GM19035 (cell line): ENCODE measurements at regions not wholly inside any gene's neighbourhood (a gene's known extent, or its start where the extent isn't known, plus 50 kb on each side); places are given as distances from the start of the nearest gene placed in this dataset.
"Not testable (repeated sequence)": the region's sequence is repeated elsewhere in the genome, so short reads cannot be mapped to it uniquely, and the experiment has no call there.

Experiments used
- ATAC-seq: cut with Tn5 transposase; IDR thresholded peaks from one replicate; pipeline ENCODE4 v1.9.1; 2021; ENCODE audit not compliant: unreplicated experiment

GRCh38 chr15:58355382-58355971 lies 76.3 kb upstream of the LIPC start:
- ATAC-seq: no peak

- ATAC-seq: no peak
Measured at GRCh38 chr15:58355973-58356372, 75.8 kb upstream of the LIPC start.

DNA sequence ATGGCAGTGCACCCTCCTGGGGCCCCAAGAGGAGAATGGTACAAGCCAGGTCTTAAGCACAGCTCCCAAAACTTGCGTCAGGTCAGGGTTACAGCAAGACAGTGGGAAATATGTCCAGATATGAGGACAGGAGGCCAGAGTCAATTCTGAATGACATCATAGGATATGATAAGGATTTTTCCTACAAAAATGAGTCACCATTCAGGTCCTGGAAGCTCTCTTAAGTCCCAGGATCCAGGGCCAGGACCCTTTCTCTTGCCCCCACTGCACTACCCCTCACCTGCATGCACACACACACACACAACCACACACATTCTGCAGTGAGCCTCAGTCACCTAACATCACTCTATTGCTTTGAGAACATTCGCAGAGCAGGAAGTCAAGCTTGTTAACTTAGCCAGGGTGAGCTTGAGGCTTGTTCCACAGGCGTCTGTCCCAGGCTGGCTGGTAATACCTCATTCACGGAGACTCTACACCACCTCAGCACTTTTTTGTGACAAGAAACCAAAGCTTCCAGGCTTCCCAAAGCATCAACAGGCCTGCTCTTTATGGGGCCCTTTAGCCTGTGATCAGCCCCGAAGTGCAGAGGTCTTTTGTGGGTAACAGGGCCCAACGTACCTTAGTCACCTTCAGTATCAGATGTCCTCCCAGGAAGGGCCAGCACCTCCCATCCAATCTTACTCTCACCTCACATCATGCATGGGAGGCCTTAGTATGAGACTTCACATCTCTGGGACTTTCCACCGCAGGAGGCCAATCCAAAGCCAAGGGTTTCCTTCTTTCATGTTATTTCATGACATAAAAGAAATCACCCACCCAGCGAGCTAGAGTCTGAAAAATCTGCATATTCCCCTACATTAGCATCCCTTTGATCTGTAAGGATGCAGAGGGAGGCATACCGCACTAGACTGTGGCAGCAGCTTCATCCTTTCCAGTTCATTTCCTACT lies 74.0 kb upstream of the LIPC start:
- ATAC-seq: no peak

DNA sequence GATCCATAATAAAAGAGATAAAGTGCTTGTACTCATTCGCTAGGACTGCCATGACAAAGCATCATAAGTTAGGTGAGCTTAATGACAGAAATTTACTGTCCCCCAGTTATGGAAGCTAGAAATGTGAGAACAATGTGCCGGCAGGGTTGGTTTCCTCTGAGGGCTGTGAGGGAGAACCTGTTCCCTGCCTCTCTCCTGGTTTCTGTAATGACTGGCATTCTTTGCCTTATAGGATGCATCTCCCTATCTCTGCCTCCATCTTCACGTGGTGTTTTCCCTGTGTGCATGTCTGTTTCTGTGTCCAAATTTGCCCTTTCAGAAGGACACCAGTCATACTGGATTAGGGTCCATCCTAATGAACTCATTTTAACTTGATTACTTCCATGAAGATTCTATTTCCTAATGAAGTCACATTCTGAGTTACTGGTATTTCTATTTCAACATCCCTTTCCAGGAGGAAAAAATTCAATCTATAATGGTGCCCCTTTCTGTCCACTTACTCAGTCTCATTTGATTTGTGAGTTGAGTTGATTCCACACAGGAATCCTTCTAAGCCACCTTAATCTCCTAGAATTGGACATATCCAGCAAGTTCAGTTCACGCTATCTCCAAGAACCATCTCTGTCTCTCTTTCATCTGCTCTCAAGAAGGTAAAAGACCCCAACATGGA lies 71.2 kb upstream of the LIPC start:
- ATAC-seq: no peak

DNA sequence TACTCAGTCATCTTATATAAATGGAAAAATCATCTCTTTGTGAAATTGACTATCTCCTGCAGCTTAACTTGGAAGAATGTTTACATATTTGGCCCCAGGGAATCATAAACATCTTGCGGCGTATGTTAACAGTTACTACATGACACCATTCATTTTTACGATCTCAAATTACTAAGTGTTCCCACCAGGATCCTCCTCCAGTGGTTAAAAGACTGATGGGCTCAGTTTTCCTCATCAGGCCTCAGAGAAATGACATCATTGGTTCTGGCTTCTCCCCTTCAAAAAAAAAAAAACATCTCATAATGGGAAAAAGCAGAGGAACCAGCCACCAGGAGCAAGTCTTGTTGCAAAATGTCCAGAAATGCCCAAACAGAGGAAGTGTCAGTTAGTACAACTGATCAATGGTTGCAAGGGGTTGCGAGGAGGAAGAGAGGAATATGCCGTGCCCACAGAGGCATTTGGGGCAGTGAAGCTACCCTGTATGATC lies 70.5 kb upstream of the LIPC start:
- ATAC-seq: no peak

GRCh38 chr15:58362262-58362922 lies 69.4 kb upstream of the LIPC start:
- no peak for ATAC-seq

GRCh38 chr15:58363118-58363517 lies 68.7 kb upstream of the LIPC start:
- ATAC-seq: not testable (repeated sequence)

GRCh38 chr15:58363673-58364072 lies 68.1 kb upstream of the LIPC start:
- not testable (repeated sequence) for ATAC-seq

DNA sequence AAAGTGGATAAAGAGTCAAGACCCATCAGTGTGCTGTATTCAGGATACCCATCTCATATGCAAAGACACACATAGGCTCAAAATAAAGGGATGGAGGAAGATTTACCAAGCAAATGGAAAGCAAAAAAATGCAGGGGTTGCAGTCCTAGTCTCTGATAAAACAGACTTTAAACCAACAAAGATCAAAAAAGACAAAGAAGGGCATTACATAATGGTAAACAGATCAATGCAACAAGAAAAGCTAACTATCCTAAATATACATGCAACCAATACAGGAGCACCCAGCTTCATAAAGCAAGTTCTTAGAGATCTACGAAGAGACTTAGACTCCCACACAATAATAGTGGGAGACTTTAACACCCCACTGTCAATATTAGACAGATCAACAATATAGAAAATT lies 66.7 kb upstream of the LIPC start:
- not testable (repeated sequence) for ATAC-seq

DNA sequence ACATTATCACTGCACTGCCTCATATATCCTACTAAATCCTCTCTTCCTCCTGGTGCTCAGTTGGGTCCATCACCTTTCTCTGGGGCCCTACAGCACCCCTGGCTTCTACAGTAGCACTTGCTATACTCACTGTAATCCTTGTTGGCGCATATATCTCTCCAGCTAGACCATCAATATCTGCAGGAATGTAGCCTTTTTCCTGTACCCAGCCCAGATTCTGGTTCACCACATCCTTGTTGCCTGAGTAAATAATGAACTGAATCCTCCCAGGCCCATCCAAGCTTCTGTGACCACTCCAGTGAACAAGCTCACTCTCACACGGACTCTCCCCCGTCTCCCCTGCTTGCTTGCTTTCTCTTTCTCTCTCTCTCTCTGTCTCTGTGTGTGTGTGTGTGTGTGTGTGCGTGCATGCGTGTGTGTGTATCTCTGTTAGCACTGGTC lies 62.5 kb upstream of the LIPC start:
- no peak for ATAC-seq

DNA sequence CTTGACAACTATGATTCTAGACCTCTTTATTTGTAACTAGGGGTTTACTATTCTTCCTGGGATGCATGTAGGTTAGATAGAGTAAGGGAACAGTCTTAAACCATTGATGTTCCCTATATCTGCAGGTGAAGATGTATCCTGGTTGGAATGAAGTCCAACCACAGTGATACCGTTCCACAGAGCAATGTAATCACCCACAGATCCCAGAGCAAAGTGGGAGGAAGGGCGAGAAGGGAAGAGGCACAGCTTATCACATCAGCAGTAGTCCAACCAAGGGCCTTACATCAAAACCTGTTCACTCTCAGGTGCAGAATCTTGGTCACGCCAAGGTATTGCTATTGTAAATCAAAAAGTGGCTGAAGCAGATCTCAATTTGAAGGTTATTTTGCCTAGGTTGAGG lies 61.8 kb upstream of the LIPC start:
- no peak for ATAC-seq

- no peak for ATAC-seq
Measured at GRCh38 chr15:58374147-58374546, 57.6 kb upstream of the LIPC start.

- no peak for ATAC-seq
Measured at GRCh38 chr15:58377193-58377592, 54.6 kb upstream of the LIPC start.

- no peak for ATAC-seq
Measured at GRCh38 chr15:58378241-58379085, 53.3 kb upstream of the LIPC start.

DNA sequence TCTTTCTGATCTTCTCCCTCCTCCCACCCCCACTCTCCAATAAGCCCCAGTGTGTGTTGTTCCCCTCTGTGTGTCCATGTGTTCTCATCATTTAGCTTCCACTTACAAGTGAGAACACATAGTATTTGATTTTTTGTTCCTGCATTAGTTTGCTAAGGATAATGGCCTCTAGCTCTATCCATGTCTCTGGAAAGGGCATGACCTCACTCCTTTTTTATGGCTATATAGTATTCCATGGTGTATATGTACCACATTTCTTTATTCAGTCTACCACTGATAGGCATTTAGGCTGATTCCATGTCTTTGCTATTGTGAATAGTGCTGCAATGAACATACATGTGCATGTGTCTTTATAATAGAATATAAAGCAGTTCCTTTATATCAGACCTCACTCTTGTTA lies 52.3 kb upstream of the LIPC start:
- not testable (repeated sequence) for ATAC-seq

GRCh38 chr15:58380280-58380945 lies 51.4 kb upstream of the LIPC start:
- no peak for ATAC-seq

DNA sequence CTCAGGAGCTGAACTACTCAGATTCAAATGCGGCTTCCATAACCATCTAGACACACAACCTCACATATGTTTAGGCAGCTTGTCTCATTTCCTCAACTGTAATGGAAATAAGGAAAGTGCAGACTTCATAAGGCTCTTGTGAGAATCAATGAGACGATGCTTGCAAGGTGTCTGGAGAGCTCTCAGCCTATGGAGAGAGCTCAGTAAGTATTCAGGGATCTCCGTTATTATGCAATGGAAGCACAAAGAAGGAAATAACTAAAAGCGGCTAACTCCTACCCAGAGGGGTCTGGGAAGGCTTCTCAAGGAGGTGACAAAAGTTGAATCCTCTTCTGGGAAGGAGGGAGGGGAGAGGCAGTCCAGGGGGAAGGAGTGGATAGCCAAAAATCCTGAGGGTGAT lies 50.1 kb upstream of the LIPC start:
- no peak for ATAC-seq
